UCSD-AML1 (cell line): ENCODE measurements at regions not wholly inside any gene's neighbourhood (a gene's known extent, or its start where the extent isn't known, plus 50 kb on each side); places are given as distances from the start of the nearest gene placed in this dataset.

Experiments
- DNase-seq: peaks from one replicate; lab custom pipeline; 2025; ENCODE audit not compliant: unreplicated experiment; lab: John Stamatoyannopoulos, UW

DNA sequence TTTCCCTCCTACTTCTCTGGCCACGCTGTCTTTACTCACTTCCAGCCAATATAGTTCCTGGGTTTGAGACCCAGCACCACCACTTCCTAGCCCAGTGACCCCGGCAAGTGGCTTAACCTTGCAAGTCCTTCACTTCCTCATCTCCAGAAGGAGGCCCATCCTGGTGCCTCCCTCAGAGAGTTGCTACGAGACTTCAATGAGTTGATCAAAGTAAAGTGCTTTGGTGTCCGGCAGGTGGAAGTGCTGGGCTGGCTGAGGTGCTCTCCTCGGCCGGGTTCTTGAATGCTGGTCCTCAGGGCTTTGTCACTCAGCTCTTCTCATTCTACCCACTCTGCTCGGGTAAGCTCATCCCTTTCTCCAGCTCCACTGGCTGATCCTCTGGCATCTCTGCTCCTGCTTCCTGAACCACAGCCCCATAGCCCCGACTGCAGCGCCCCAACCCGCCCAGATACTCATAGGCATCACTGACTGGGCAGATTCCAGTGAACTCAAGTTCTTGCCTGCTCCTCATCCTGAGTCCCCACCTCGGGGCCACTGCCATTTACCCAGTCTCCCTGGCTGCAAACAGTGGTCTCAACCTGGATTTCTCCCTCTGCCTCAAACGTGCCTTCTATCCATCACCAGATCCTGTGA, 75.8 kb upstream of the WNT4 start:
- DNase-seq = no peak

DNA sequence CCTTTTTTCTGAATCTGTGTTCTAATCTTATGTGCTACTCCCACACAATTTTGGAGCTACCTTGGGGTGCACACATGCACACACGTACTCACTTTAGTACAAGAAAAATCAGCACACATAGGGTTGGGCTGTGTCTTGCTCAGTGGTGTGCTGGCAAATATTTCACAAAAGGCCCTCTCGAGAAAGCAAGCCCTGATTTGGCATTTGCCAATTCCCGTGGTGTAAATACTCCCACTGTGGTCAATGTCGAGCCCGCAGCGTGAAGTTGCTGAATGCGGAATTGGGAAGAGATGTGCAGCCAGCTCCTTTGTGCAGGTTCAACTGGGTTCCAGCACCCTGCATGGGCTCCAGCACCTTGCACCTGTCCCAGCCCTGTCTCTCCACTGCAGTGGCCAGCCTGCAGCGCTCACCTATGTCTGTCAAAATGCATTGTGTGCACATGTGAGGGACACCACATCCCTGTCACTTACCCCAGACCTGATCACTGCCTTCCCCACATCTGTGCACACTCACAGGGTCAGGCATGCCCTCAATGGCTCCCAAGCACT, 78.4 kb upstream of the WNT4 start:
- no peak for DNase-seq

DNA sequence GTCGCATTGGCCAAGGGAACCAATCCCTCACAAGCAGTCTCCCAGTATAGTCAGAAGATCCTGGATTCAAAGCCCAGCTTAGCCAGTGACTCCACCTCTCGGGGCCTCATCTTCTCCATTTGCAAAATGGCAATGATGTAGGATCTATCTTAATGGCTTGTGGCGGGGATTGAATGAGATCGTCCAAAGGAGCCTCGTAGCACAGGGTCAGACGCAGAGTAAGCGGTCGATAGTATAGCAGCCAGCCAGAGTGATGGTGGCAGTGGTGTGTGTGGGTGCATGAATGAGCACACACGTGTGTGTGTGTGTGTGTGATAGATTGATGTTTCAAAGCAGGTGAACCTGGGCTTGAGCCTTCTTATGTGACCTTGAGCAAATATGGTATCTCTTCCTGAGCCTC, 79.8 kb upstream of the WNT4 start:
- no peak for DNase-seq

DNA sequence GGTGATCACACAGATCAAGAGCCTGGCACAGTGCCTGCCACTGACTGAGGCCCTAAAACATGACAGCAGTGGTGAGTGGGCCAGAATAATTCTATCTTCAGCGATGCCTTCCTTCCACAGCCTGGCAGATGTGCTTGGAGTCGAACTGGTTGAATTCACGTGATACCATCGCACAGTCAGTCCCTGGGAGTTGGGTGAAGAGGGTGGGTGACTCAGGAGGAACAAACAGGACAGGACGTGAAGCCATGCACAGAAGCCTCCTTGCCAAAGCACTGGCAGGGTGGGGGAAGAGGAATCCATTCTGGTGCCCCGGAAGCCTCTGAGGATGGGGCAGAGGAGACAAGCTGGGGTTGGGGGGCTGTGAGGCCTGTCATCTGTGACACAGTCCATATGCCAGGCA, 80.3 kb upstream of the WNT4 start:
- no peak for DNase-seq

DNA sequence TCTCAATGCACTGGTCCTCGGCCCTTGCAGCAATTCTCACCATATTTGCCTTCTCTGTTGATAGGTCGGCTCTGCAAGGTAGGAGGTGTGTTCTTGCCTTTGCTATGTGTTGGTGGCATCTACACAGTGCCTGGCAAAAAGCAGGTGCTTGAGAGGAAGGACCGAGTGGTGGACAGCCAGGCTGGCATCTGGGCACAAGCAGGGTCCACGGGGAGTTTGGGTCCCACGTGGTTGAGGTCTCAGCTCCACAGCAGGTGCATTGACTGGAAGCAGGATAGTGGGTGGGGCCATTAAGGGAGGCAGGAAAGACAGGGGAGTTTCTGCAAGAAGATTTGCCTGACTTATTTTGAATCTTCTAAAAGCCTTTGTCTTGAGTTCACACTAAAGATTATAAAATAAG, 81.2 kb upstream of the WNT4 start:
- no peak for DNase-seq

DNA sequence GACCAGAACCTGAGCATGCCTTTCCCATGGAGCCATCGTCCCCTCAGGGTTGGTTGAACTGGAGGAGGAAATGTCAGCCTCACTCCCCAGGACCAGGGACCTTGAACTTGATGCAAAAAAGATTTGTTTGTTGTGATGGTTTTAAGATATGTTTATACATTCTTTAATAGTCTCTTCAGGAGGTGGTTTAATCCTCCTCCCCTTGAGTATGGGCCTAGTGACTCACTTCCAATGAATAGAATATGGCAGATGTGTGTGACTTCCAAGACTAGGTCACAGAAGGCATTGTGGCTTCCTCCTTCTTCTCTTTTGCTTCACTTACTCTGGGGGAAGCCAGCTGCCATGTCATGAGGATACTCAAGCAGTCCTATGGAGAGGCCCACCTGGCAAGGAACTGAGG, 81.7 kb upstream of the WNT4 start:
- DNase-seq = no peak

DNA sequence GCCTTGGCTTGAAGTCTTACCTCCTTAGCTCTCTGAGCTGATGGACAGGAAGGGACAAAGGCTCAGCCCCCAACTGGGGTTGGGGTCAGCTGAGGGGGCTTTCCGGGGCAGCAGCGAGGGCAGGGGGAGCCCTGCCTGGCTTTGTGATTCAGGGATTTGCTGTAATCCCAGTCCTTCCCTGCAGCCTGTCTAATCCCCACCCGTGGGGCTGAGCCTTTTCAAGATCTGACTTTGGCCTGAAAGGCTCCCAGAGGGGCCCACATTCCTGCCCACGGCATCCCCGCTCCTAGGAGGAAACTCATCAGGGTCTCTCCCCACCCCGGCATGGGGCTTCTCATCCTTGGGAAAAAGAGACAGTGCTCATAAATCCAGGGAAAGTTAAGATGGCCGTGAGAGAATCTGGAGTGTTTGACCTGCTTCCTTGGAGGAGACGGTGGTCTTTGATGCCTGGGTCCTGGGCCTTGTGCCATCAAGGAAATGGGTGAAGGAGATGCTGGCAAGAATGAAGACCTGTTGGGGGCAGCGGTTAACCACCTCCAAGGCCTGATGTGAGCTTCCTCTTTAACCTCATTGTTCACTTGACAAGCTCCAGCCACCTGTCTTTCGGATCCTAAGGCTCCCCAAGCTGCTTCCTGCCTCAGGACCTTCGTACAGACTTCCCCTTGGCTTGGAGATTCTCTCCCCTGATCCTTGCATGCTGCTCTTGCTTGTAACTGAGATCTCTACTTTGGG, 83.1 kb upstream of the WNT4 start:
- DNase-seq = peak; percentile 53

DNA sequence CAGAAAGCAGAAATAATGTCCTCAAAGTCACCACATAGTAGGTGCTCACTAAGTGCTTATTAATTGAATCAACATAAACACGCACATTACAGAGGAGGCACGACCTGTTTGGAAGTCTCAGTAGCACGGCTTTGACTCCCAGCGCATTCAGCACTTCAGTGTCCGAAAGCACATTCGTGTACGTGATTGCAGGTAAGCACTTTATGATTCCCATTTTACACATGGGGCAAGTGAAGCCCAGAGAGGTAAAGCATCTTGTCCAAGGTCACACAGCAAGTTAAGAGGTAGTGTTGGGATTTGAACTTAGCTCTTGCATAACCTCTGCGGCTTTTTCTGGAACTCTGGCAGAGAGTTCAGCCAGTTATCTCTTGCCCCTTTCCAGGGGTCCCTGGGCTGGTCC, 85.2 kb upstream of the WNT4 start:
- no peak for DNase-seq

DNA sequence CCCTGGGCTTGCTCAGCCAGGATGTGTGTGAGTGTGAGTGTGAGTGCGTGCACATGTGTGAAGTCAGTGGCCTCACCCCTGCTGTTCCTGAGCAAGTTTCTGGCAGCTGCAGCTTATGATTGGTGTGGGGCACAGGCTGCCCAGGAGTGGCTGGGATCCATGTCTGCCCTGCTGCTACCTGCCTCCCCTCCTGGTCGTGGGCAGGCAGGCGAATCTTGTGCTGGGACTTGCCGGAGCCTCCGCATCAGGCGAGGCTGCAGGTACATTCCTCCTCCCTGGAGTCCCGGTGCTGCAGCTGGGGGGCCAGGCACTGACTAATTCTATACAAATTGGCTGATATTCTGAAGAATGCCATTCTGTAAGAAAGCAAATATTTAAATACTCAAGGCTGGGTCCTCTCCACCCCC, 85.6 kb upstream of the WNT4 start:
- DNase-seq = no peak

DNA sequence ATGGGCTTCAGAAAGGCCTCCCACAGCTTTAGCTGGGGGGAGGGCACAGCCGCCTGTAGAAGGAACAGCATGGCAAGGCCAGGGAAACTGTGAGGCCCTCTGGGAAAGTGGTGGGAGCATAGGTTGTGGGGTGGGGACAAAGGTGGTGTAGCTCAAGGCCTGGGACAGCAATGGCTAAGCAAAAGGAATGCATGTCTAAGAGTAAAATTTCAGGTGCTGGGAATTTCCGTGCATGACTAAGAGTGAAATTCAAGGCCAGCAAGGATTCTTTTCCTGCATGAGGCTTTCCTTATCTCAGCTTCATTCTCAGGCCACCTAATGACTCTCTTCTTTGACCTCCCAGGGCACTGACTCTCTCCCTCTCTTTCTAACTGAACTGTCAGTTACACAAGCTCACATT, 86.5 kb upstream of the WNT4 start:
- no peak for DNase-seq

DNA sequence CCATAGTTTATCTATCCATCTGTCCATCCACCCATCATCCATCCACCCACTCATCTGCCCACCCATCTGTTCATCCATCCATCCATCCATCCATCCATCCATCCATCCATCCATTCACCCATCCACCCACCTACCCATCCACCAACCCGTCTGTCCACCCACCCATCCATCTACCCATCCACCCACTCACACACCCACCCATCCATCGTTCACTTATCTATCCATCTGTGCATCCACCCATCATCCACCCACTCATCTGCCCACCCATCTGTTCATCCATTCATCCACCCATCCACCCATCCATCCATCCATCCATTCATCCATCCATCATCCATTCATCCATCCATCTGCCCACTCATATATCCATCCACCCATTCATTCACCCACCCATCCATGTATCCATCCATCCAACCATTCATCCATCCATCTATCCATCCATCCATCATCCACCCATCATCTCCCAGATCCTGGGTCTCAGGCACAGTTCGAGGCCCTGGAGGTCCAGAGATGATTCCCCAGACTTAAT, 88.2 kb upstream of the WNT4 start:
- no peak for DNase-seq

DNA sequence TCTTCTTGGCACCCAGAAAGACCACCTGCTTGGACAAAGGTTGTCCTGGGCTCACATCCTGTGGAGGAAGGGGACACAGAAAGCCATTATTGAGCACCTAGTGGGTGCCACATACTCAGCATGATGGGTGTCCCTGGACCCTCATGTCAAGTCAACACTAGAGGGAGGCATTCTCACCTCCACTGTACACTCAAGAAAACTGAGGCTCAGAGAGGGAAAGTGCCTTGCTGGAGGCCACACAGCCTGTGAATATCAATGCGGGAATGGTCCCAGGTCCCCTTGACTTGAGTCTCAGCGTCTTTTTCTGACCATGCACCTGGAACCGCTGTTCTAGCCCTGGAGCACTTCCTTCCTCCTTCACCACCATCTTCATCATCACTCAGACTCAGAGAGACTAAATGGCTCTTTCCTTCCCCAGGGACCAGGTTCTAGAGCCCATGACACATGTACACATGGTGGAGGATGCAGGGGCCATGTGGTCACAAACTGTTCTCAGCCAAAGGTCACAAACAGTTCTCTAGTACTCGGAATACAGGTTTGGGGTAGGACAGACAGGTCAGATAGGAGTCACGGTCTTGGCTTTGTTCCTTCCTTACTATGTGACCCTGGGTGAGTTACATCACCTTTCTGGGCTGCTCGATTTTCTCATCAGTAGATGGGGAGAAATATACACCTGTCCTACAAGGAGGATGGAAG, 89.2 kb upstream of the WNT4 start:
- no peak for DNase-seq

DNA sequence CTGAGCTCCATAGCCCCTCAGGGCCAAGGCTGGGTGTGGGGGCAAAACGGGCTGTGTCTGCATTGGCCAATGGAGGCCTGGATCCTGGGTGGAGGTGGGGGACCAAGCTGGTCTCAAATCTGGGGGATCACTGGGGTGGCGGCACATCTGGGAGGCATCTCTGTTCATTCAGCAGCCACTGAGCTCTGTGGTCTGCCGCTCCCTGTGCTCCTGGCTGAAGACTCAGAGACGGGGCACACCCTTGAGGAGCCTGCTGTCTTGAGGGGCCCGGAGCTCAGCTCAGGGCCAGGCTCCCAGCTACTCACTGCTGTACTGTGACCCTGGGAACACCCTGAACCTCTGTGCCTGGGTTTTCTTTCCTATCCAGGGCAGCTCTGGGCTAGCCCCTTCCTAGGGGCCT, 90.3 kb upstream of the WNT4 start:
- no peak for DNase-seq

DNA sequence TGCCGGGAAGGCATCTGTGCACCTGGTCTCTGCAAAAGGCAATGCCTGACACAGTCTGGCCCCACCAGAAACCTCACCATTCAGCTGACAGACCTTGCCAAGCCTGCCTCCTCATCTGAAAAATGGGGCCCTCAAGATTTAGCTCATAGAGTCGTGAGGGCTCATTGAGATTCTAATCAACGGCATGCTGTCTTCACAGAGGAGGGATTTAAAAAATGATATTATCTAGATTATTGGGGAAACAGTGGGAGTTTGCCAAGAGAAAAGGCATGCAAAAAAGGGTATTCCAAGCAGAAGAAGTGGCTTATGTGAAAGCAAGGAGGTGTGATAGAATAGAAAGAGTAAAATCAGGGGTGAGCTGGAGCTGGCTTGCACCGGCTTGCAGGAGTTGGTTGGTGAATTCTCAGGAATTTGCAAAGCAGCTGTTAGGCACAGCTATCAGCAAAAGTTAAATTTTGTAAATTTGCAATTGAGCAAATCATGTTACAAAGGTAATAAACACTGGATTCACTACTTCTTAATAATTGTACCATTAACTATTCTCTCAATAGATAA, 91.7 kb upstream of the WNT4 start:
- no peak for DNase-seq

DNA sequence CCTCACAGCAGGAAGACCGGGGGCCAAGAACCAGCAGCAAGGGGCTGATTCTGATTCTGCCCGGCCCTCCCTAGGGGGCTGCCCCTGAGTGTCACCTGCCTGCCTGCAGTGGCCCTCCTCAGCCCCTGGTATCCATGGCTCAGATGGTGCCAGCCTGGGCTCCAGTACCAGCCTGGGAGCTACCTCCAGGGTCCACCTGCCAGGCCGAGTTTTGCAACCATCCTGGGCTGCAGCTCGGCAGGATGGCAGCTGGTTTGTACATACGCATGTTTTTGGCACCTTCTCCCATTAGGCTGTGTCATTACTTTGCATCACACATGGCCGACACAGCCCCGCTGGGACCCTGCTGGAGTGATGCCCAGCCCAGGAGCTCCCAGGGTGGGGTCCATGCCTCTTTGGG, 93.3 kb upstream of the WNT4 start:
- no peak for DNase-seq

DNA sequence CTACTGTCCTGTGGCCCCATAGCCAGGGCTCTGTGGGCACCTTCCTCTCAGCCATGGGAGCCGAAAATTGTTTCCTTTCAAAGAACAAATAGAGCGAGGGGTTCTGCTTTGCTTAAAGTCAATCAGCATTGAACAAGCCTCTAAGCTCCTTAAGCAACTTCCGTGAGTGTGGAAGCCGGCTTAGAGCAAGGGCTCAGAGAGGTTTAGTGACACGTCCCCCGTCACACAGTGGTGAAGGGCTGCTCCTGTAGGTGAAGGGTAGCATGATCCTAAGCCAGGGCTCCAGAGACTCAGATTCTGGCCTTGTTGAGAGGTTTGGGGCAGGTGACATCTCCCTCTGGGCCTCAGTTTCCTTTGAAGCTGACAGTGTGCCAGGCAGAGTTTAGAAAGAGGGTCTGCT, 94.0 kb upstream of the WNT4 start:
- no peak for DNase-seq

DNA sequence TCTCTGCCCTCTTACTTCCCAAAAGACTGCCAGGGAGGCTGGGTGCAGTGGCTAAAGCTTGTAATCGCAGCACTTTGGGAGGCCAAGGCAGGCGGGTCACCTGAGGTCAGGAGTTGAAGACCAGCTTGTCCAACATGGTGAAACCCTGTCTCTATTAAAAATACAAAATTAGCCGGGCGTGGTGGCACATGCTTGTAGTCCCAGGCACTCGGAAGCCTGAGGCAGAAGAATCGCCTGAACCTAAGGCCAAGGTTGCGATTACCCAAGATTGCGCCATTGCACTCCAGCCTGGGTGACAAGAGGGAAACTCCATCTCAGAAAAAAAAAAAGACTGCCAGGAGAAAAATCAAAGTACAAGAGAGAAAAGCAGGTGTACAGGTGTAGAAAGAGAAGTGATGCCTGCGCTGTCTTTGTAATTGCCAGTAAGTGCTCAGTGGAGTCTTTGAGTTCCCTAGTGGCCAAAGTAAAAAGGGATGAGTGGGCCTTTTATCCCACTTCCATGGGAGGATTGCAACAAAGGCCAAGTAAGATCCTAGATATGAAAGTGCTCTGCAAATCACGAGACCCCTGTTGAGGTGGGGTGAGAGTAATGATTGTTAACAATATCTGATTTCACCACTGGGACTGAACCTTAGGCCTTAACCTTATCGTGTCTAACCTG, 94.7 kb upstream of the WNT4 start:
- DNase-seq = no peak

DNA sequence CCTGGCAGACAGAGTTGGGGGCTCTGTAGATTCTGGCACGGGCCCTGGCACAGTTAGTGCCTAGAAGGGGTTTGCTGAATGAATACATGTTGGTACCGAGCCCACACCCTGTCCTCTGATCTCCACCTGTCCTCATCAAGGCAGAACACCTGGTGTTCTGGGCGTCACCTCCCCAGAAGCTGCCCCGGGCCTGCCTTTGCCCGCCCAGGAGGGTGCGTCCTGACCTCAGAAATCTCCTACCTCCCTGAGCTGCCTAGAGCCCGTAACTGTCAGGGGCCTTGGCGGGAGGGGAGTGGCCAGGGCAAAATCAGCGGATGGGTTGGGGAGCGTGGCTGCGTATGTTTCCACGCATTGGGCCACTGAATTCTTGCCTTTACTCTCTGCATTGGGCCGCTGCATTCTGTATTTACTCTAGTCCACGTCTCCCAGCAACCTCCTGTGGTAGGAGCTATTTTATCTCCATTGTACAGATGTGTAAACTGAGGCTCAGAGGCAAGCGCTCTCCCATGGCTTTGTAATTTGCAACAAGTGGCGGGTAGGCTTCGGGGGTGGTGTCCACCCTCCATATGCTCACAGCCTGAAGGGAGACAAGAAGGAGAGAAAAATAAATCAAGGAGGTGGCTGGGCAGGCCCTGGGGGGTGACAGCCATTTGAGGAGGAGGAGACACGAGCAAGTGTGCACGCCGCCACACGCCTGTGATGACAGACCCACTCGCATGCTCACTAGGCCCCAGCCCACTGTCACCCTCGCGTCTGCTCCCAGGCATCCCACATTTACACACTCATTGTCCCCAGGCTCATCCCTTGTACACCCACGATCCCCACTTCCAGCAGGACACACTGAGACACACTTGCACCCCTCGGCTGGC, 95.7 kb upstream of the WNT4 start:
- DNase-seq = no peak

DNA sequence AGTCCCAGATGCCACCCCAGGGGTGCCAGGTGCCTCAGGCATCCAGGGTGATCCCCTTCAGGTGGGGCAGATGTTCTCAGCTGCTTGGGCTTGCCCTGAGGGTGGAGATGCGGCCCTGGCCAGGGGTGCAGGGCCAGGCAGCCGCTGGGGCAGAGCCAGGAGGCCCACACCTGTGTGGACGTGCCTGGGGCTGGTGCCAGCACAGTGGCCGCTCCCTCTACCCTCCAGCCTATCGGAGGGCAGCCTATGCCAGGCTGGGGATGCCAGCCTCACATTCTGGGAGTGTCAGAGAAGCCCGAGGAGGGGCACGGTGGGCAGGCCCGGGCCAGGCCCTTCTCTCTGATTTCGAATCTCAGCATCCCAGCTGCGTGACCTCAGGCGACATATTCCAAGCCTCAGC, 96.5 kb upstream of the WNT4 start:
- DNase-seq = no peak

DNA sequence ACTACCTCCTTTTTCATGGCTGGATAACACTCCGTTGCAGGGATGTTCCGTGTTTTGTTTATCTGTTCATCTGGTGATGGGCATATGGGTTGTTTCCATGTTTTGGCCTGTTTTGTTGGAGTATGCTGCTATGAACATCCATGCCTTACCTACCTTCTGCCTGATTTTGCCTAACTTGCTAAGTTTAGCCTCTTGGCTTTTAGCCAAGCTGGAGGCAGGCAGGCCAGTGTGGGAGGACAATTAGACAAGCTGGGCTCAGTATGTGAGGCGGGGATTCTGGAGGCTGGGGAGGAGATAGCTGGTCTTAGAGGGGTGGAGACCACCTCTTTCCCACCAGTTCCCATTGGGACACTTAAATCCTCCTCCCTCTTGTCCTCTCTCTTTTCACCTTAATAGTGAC, 98.4 kb upstream of the WNT4 start:
- DNase-seq = no peak
